ENCODE measurements at regions not wholly inside any gene's neighbourhood (a gene's known extent, or its start where the extent isn't known, plus 50 kb on each side); places are given as distances from the start of the nearest gene placed in this dataset.

- no peak for TF ChIP-seq CTCF (IDR thresholded peaks at IDR 0.05)
- TF ChIP-seq POLR2A (IDR thresholded peaks at IDR 0.05) = no peak
Observed at GRCh38 chr5:19258686-19259085, 729.3 kb downstream of the CDH18 start.
